Heart left ventricle (tissue), 16 donors: ENCODE measurements at regions not wholly inside any gene's neighbourhood (a gene's known extent, or its start where the extent isn't known, plus 50 kb on each side); places are given as distances from the start of the nearest gene placed in this dataset.

Experiments
- ATAC-seq, 4 donors: fragments of 200-7000 bp; cut with Tn5 transposase; one replicate each; pipeline ENCODE4 v1.9.1; 2020 to 2022; ENCODE audit warnings: moderate library complexity in 4 of 4, mild to moderate bottlenecking in 3 of 4, moderate number of reproducible peaks in 1 of 4
- DNase-seq, 5 donors: peaks; one replicate each; pipeline ENCODE4 v3.0.0-alpha.2; 2020
- H3K27ac ChIP-seq, 12 donors: fragments of 200-600 bp; sonication (generic) in 4 of 12; one replicate each; pipeline versions ENCODE4 v1.5.0 to v1.8.0; 2016 to 2022; ENCODE audit warnings: mild to moderate bottlenecking in 2 of 12
- H3K27me3 ChIP-seq, 9 donors: fragments of 200-600 bp; sonication (generic) in 2 of 9; one replicate each; pipeline versions ENCODE4 v1.5.1 to v1.8.0; 2016 to 2022; ENCODE audit warnings: mild to moderate bottlenecking in 3 of 9
- H3K36me3 ChIP-seq, 9 donors: fragments of 200-600 bp; sonication (generic) in 2 of 9; one replicate each; pipeline versions ENCODE4 v1.5.0 to v1.8.0; 2018 to 2022; ENCODE audit warnings: mild to moderate bottlenecking in 2 of 9
- H3K4me1 ChIP-seq, 12 donors: fragments of 200-600 bp; sonication (generic) in 4 of 12; one replicate each; pipeline versions ENCODE4 v1.5.0 to v1.8.0; 2016 to 2022; ENCODE audit warnings: mild to moderate bottlenecking in 3 of 12
- H3K4me3 ChIP-seq, 12 donors: fragments of 200-600 bp; sonication (generic) in 4 of 12; one replicate each; pipeline versions ENCODE4 v1.5.0 to v1.8.0; 2017 to 2022; ENCODE audit warnings: mild to moderate bottlenecking in 9 of 12, moderate library complexity in 4 of 12
- H3K9me3 ChIP-seq, 12 donors: fragments of 200-600 bp; sonication (generic) in 4 of 12; one replicate each; pipeline versions ENCODE4 v1.5.0 to v1.8.0; 2016 to 2022; ENCODE audit warnings: mild to moderate bottlenecking in 1 of 12
- CTCF ChIP-seq, 12 donors: fragments of 200-600 bp; sonication (generic) in 4 of 12; IDR thresholded peaks; one replicate each; pipeline versions ENCODE4 v1.5.0 to v1.8.0; 2018 to 2022; ENCODE audit warnings: antibody characterized with exemption in 12 of 12, mild to moderate bottlenecking in 5 of 12
- POLR2A ChIP-seq, 2 donors: fragments of 450-650 bp; IDR thresholded peaks; one replicate each; pipeline ENCODE4 v1.6.1; 2017; ENCODE audit warnings: antibody characterized with exemption in 2 of 2, mild to moderate bottlenecking in 2 of 2, moderate library complexity in 2 of 2
- WGBS, 4 donors: extraction: QIAGEN DNeasy Blood & Tissue Kit in 2 of 4; methylation state at CpG; one replicate each; pipeline versions ENCODE4 v1.1.5 to v1.1.7; 2013 to 2018; 5-methylcytosine and 5-hydroxymethylcytosine counted together
- intact Hi-C, 10 donors: fragments of 100-400 bp; cut with DNase I; formaldehyde crosslinking; loops; one replicate each; pipeline versions ENCODE4 v1.11.1 to v1.14.2; 2022
- donor health status: ischemic (EF 13 %, LVEDD 7.1; RV severe dilation, severe dysfunction).
- donor health status: healthy with polysubstance abuse.
- donor health status: DM: no; HTN: yes; CAD: no.
- donor health status: DM: no; HTN: no; CAD: no.
- donor health status: ischemic (EF 25% LVEDD 6.9; RV normal size, moderate dysfunction).
- donor health status: ischemic (EF 25% LVEDD 5.7; RV mildly dilated, moderate dysfunction).
- donor health status: healthy.
- donor health status: DM: yes; HTN: yes; CAD: no.
- donor health status: ischemic (EF 35%, LVEDD 5.7; RV mildly dilated, moderate dysfunction).
- donor health status: nonischemic (EF 11% LVEDD 7.7; RV severe dilation, severe dysfunction).
- donor health status: DM: yes; HTN: yes; CAD: no.
- donor health status: PGD.
- donor health status: ischemic (EF 29% LVEDD 5.4; RV normal size, mild dysfunction).
- donor health status: nonischemic (EF 23%, LVEDD 6.1; RV moderate dilation, normal function).

DNA sequence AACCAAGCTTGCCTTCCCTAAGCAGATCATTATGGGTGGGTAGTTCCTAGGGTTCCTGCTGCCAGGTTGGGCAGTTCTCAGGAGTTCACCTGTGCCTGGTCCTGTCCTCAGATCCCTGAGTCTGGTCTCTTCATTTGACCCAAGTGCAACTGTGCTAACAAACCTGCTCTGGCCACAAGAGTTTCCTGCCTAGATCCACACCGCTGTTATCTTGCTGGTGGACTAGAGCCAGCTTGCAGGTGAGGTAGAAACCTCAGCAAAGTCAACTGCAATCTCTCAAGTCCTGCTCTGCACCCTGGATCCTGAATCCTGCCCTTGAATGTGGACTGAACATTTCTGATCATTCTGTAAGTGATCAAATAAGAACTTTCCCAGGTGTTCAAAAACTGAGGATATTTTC lies 191.8 kb upstream of the LRFN2 start:
- Histone ChIP-seq H3K27ac (no peak overlapping the region), H3K4me1 (peaks cover 0 to 10% (median 0%) of the 10 kb centered on the region in 12 donors), H3K9me3 (no peaks in the 10 kb centered on the region), H3K36me3 (no peaks in the 10 kb centered on the region), H3K27me3 (peaks cover 0 to 5% (median 0%) of the 10 kb centered on the region in 9 donors), H3K4me3 (no peak overlapping the region)
- intact Hi-C loops: no loop called here
- no peak for ATAC-seq
- no peak for TF ChIP-seq POLR2A (IDR thresholded peaks at IDR 0.05)
- no peak for TF ChIP-seq CTCF (IDR thresholded peaks at IDR 0.05)
- DNase-seq: no peak
- WGBS, 4 donors: 73 to 89% (median 86%) methylated on average over 1 of the region's 1 CpG

GRCh38 chr6:40778196-40778595 lies 191.0 kb upstream of the LRFN2 start:
- 89 to 93% (median 91%) methylated on average over 3 of the region's 3 CpGs for WGBS, 4 donors
- H3K27me3 ChIP-seq: peaks cover 0 to 7% (median 0%) of the 10 kb centered on the region in 9 donors
- H3K4me3 ChIP-seq: no peak overlapping the region
- ATAC-seq (no peak), DNase-seq (no peak)
- TF ChIP-seq CTCF (IDR thresholded peaks at IDR 0.05) (no peak), POLR2A (IDR thresholded peaks at IDR 0.05) (no peak)
- H3K36me3 ChIP-seq: no peaks in the 10 kb centered on the region
- no peak overlapping the region for H3K27ac ChIP-seq
- H3K9me3 ChIP-seq: no peaks in the 10 kb centered on the region
- intact Hi-C loops: no loop called here
- peaks cover 0 to 10% (median 0%) of the 10 kb centered on the region in 12 donors for H3K4me1 ChIP-seq

DNA sequence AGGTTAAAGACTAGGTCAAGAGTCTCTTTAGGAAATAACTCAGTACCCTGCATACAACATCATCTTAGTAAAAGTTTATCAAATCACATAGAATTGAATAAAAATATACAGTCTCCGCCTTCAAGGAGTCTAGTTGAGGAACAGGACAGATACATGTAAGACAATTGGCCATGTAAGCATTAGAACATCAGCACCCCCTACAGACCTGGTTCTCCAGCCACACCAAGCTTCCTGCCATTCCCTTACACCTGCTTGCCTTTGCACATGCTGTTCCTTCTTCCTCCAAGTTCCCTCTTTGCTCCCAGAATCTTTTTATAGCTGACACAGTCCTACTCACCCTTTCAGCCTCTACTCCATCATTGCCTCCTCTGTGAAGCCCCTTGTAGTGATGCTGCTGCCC lies 187.8 kb upstream of the LRFN2 start:
- Histone ChIP-seq H3K9me3 (peaks cover 0 to 14% (median 3%) of the 10 kb centered on the region in 12 donors), H3K36me3 (no peaks in the 10 kb centered on the region), H3K27ac (no peak overlapping the region), H3K27me3 (peaks cover 0 to 7% (median 0%) of the 10 kb centered on the region in 9 donors), H3K4me3 (no peak overlapping the region), H3K4me1 (peaks cover 0 to 3% (median 0%) of the 10 kb centered on the region in 12 donors)
- 81 to 100% (median 95%) methylated on average over 1 of the region's 1 CpG for WGBS, 4 donors
- no peak for ATAC-seq
- TF ChIP-seq POLR2A (IDR thresholded peaks at IDR 0.05) (no peak), CTCF (IDR thresholded peaks at IDR 0.05) (peak in 1 of 12 donors; percentile 14)
- no peak for DNase-seq
- intact Hi-C loops: no loop called here

DNA sequence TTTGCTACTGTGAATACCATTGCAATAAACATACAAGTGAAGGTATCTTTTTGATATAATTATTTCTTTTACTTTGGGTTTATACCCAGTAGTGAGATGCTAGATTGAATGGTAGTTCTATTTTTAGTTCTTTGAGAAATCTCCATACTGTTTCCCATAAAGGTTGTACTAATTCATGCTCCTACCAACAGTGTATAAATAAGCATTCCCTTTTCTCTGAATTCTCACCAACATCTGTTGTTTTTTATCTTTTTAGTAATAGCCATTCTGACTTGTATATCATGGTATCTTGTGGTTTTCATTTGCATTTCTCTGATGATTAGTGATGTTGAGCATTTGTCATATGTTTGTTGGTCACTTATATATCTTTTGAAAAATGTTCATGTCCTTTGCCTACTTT lies 183.6 kb upstream of the LRFN2 start:
- no peak for ATAC-seq
- Histone ChIP-seq H3K36me3 (no peaks in the 10 kb centered on the region), H3K9me3 (peaks cover 0 to 14% (median 3%) of the 10 kb centered on the region in 12 donors), H3K27me3 (peaks cover 0 to 3% (median 0%) of the 10 kb centered on the region in 9 donors), H3K4me3 (no peak overlapping the region), H3K27ac (no peak overlapping the region), H3K4me1 (no peaks in the 10 kb centered on the region)
- no peak for TF ChIP-seq CTCF (IDR thresholded peaks at IDR 0.05)
- intact Hi-C loops: no loop called here
- no peak for DNase-seq
